ENCODE measurements at regions not wholly inside any gene's neighbourhood (a gene's known extent, or its start where the extent isn't known, plus 50 kb on each side); places are given as distances from the start of the nearest gene placed in this dataset.
"Not testable (repeated sequence)": the region's sequence is repeated elsewhere in the genome, so short reads cannot be mapped to it uniquely, and the experiment has no call there.

- in situ Hi-C loops (cut with HindIII; ENCODE audit: low pct_unique_long_range_greater_than_20kb, low sequenced_read_pairs): no loop called here
- DNase-seq (ENCODE audit: low read depth in 1 of 2, low spot score in 1 of 2): no peak
- no peak for TF ChIP-seq JUND (IDR thresholded peaks at IDR 0.05; ENCODE audit: low read depth)
Measured at GRCh38 chrX:497186-498014, 110.7 kb upstream of the PPP2R3B start.

DNA sequence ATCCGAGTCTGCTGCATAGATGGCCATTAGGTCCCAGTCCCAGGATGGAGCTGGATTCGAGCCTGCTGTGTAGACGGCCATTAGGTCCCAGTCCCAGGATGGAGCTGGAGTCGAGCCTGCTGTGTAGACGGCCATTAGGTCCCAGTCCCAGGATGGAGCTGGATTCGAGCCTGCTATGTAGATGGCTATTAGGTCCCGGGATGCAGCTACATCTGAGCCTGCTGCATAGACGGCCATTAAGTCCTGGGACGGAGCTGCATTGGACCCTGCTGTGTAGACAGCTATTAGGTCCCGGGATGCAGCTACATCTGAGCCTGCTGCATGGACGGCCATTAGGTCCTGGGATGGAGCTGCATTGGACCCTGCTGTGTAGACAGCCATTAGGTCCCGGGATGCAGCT, 112.2 kb upstream of the PPP2R3B start:
- in situ Hi-C loops (cut with HindIII; ENCODE audit: low pct_unique_long_range_greater_than_20kb, low sequenced_read_pairs); DNase-seq (ENCODE audit: low read depth in 1 of 2, low spot score in 1 of 2): not testable (repeated sequence)

- no peak for TF ChIP-seq JUND (IDR thresholded peaks at IDR 0.05; ENCODE audit: low read depth)
- in situ Hi-C loops (cut with HindIII; ENCODE audit: low pct_unique_long_range_greater_than_20kb, low sequenced_read_pairs): no loop called here
- no peak for DNase-seq (ENCODE audit: low read depth in 1 of 2, low spot score in 1 of 2)
Measured at GRCh38 chrX:499870-500364, 113.2 kb upstream of the PPP2R3B start.

DNA sequence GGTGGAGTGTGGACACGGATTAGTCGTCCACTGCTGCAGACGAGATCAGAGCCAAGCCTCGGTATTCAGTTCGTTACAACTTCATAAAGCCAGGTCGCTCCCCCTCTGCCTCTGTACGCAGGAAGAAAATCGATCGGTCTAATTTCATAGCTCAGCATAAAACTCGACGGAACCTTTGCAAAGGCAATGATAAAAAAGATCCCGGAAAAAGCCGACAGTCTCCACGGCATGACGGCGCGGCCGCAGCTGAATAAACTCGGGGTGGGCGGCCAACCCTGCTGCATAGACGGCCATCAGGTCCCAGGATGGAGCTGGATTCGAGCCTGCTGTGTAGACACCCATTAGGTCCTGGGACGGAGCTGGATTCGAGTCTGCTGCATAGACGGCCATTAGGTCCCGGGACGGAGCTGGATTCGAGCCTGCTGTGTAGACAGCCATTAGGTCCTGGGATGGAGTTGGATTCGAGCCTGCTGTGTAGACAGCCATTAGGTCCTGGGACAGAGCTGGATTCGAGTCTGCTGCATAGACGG, 113.8 kb upstream of the PPP2R3B start:
- no peak for TF ChIP-seq JUND (IDR thresholded peaks at IDR 0.05; ENCODE audit: low read depth)
- DNase-seq (ENCODE audit: low read depth in 1 of 2, low spot score in 1 of 2): no peak
- in situ Hi-C loops (cut with HindIII; ENCODE audit: low pct_unique_long_range_greater_than_20kb, low sequenced_read_pairs): no loop called here

DNA sequence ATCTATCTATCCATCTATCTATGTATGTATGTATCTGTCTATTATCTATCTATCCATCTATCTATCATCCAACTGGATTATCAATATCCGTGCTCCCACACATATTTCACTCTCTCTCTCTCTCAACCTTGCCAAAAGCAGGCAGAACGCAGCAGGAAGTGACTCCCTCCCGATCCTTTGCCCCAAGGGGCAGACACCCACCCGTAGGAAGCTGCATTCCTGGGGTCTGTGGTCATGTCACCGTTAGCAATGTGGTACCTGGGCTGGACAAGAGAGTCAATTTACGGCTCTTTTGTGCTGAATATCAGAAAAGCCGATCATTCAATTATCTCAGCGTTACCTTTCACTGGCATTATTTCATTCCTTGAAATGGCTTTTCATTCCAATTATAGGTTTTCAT, 119.6 kb upstream of the PPP2R3B start:
- in situ Hi-C loops (cut with HindIII; ENCODE audit: low pct_unique_long_range_greater_than_20kb, low sequenced_read_pairs): no loop called here
- no peak for DNase-seq (ENCODE audit: low read depth in 1 of 2, low spot score in 1 of 2)
- no peak for TF ChIP-seq JUND (IDR thresholded peaks at IDR 0.05; ENCODE audit: low read depth)

GRCh38 chrX:508163-508562, 121.5 kb upstream of the PPP2R3B start:
- DNase-seq (ENCODE audit: low read depth in 1 of 2, low spot score in 1 of 2): no peak
- in situ Hi-C loops (cut with HindIII; ENCODE audit: low pct_unique_long_range_greater_than_20kb, low sequenced_read_pairs): no loop called here
- no peak for TF ChIP-seq JUND (IDR thresholded peaks at IDR 0.05; ENCODE audit: low read depth)

GRCh38 chrX:508821-509220, 121.8 kb upstream of the SHOX start:
- in situ Hi-C loops (cut with HindIII; ENCODE audit: low pct_unique_long_range_greater_than_20kb, low sequenced_read_pairs): not testable (repeated sequence)

DNA sequence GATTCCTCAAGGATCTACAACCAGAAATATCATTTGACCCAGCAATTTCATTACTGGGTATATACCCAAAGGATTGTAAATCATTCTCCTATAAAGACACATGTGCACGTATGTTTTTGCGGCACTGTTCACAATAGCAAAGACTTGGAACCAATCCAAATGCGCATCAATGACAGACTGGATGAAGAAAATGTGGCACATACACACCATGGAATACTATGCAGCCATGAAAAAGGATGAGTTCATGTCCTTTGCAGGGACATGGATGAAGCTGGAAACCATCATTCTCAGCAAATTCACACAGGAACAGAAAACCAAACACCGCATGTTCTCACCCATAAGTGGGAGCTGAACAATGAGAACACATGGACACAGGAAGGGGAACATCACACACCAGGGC, 119.5 kb upstream of the SHOX start:
- in situ Hi-C loops (cut with HindIII; ENCODE audit: low pct_unique_long_range_greater_than_20kb, low sequenced_read_pairs): not testable (repeated sequence)

More at GRCh38 chrX:508821-509220, 121.8 kb upstream of the SHOX start:
- not testable (repeated sequence) for DNase-seq (ENCODE audit: low read depth in 1 of 2, low spot score in 1 of 2)

DNA sequence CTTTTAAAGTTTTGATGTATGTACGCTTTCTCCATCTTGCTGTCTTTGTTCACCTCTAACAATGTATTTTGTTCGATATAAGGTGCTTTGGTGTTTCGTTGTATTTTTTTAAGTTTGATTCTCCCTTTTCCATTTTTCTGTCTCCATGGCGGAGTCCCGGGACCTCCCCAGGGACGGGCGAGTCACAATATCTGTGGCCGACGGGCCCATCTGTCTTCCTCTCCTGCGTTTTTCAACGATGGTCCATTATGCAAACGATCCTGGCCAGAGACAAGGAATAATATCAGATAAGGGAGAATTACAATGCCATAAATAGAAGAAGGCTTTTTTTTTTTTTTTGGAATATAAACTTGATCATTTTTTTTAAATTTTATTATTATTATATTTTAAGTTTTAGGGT, 112.3 kb upstream of the SHOX start:
- no peak for TF ChIP-seq JUND (IDR thresholded peaks at IDR 0.05; ENCODE audit: low read depth)
- no peak for DNase-seq (ENCODE audit: low read depth in 1 of 2, low spot score in 1 of 2)
- in situ Hi-C loops (cut with HindIII; ENCODE audit: low pct_unique_long_range_greater_than_20kb, low sequenced_read_pairs): no loop called here

More for the DNA sequence above, 119.5 kb upstream of the SHOX start:
- DNase-seq (ENCODE audit: low read depth in 1 of 2, low spot score in 1 of 2): not testable (repeated sequence)

DNA sequence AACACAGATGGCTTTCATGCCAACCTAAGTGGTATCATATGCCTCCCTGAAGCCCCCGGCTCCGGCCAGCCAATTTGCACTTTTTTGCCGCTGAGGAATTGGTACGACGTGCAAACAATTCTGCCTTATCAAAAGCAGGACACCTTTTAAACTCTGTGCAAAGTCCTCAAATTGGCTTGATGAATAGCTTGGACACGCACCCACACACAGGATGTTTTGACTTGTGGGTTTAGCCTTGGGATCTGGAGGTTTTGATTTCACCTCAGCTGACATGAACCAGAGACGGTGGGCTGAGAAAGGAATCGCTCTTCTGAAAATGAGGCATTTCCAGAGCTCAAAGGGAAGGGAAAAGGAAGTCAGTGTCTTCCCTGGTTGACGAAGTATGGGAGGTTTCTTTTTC, 110.8 kb upstream of the SHOX start:
- TF ChIP-seq JUND (IDR thresholded peaks at IDR 0.05; ENCODE audit: low read depth): no peak
- in situ Hi-C loops (cut with HindIII; ENCODE audit: low pct_unique_long_range_greater_than_20kb, low sequenced_read_pairs): no loop called here
- no peak for DNase-seq (ENCODE audit: low read depth in 1 of 2, low spot score in 1 of 2)

DNA sequence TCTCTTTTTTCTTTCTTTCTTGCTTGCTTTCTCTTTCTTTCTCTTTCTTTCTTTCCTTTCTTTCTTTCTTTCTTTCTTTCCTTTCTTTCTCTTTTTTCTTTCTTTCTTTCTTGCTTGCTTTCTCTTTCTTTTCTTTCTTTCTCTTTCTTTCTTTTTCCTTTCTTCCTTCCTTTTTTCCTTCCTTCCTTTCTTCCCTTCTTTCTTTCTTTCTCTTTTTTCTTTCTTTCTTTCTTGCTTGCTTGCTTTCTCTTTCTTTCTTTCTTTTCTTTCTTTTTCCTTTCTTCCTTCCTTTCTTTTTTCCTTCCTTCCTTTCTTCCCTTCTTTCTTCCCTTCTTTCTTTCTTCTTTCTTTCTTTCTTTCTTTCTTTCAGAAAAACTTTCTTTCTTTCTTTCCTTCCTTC, 108.1 kb upstream of the SHOX start:
- TF ChIP-seq JUND (IDR thresholded peaks at IDR 0.05; ENCODE audit: low read depth): no peak
- no peak for DNase-seq (ENCODE audit: low read depth in 1 of 2, low spot score in 1 of 2)
- in situ Hi-C loops (cut with HindIII; ENCODE audit: low pct_unique_long_range_greater_than_20kb, low sequenced_read_pairs): no loop called here

DNA sequence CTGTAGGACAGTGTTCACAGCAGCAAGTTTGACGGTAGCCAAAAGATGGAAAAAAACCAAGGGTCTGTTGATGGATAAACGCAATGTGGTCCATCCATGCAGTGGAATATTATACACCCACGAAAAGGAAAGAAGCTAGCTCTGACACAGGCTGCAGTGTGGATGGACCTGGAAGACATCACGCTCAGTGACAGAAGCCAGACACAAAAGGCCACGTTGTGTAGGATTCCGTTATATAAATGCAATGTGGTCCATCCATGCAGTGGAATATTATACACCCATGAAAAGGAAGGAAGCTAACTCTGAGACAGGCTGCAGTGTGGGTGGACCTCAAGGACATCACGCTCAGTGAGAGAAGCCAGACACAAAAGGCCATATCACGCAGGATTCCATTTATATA, 105.5 kb upstream of the SHOX start:
- in situ Hi-C loops (cut with HindIII; ENCODE audit: low pct_unique_long_range_greater_than_20kb, low sequenced_read_pairs): no loop called here
- TF ChIP-seq JUND (IDR thresholded peaks at IDR 0.05; ENCODE audit: low read depth): no peak
- DNase-seq (ENCODE audit: low read depth in 1 of 2, low spot score in 1 of 2): no peak

GRCh38 chrX:526295-527224, 104.0 kb upstream of the SHOX start:
- in situ Hi-C loops (cut with HindIII; ENCODE audit: low pct_unique_long_range_greater_than_20kb, low sequenced_read_pairs): no loop called here
- TF ChIP-seq JUND (IDR thresholded peaks at IDR 0.05; ENCODE audit: low read depth): no peak
- no peak for DNase-seq (ENCODE audit: low read depth in 1 of 2, low spot score in 1 of 2)

Measured in T47D (cell line).